Glutamatergic neuron (in vitro differentiated cells): ENCODE measurements at regions not wholly inside any gene's neighbourhood (a gene's known extent, or its start where the extent isn't known, plus 50 kb on each side); places are given as distances from the start of the nearest gene placed in this dataset.

ENCODE experiments used
- DNase-seq: peaks from one replicate; pipeline ENCODE4 v3.0.0; 2022
- H3K27ac Mint-ChIP-seq: one replicate; pipeline ENCODE4 v1.8.0; 2020; ENCODE audit warnings: mild to moderate bottlenecking, mixed read lengths, inconsistent platforms; ENCODE audit not compliant: unreplicated experiment
- H3K27me3 Mint-ChIP-seq: one replicate; pipeline ENCODE4 v1.8.0; 2020; ENCODE audit warnings: mild to moderate bottlenecking, moderate library complexity, mixed read lengths, inconsistent platforms; ENCODE audit not compliant: unreplicated experiment
- H3K36me3 Mint-ChIP-seq: one replicate; pipeline ENCODE4 v1.8.0; 2020; ENCODE audit warnings: mild to moderate bottlenecking, mixed read lengths, inconsistent platforms; ENCODE audit not compliant: unreplicated experiment
- H3K4me1 Mint-ChIP-seq: one replicate; pipeline ENCODE4 v1.8.0; 2020; ENCODE audit warnings: mild to moderate bottlenecking, low read depth, mixed read lengths, inconsistent platforms; ENCODE audit not compliant: unreplicated experiment
- H3K4me3 Mint-ChIP-seq: one replicate; pipeline ENCODE4 v1.8.0; 2020; ENCODE audit warnings: mild to moderate bottlenecking, mixed read lengths, inconsistent platforms; ENCODE audit not compliant: unreplicated experiment
- H3K9me3 Mint-ChIP-seq: one replicate; pipeline ENCODE4 v1.8.0; 2020; ENCODE audit warnings: mild to moderate bottlenecking, moderate library complexity, mixed read lengths, inconsistent platforms; ENCODE audit not compliant: unreplicated experiment
- TF ChIP-seq, protein P1 (sequence below): fragments of 200-600 bp; sonication (generic); IDR thresholded peaks from one replicate; pipeline ENCODE4 v1.5.0; 2021; ENCODE audit not compliant: partially characterized antibody, unreplicated experiment

DNA sequence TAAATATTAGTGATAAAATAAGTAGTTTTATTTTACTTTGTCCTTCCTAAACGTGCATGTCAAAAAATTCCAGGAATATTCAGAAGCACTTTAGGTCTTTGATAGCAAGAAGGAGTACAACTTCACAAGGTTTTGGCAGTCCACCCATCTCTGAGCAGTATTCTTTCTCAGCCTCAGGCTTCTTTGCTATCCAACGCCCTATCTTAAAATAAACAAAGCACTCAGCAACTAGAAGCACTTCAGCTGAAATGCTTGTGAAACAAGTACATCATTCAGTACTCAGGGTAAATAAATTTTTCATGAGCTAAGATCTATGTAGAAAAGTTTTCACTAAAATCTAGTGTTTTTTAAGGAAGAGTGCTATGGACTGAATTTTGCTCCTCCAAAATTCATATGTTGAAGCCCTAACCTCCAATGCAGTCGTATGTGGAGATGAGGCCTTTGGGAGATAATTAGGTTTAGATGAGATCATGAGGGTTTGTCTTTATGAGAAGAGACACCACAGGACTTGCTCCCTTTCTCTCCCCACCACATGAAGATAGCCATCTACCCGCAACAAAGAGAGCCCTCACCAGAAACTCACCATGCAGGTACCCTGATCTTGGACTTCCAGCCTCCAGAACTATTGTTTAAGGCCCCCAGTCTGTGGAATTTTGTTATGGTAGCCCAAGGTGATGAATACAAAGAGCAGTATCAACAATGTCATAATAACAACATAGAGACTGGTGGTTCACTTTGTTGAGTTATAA, 539.1 kb downstream of the TFAP2A start:
- Mint-ChIP-seq H3K36me3 (peaks cover 8% of the 10 kb centered on the region), H3K4me1 (no peaks in the 10 kb centered on the region), H3K27me3 (peaks cover 2% of the 10 kb centered on the region), H3K9me3 (peaks cover 6% of the 10 kb centered on the region), H3K4me3 (no peak overlapping the region), H3K27ac (no peak overlapping the region)
- DNase-seq, result no peak
- TF ChIP-seq, protein P1, sequence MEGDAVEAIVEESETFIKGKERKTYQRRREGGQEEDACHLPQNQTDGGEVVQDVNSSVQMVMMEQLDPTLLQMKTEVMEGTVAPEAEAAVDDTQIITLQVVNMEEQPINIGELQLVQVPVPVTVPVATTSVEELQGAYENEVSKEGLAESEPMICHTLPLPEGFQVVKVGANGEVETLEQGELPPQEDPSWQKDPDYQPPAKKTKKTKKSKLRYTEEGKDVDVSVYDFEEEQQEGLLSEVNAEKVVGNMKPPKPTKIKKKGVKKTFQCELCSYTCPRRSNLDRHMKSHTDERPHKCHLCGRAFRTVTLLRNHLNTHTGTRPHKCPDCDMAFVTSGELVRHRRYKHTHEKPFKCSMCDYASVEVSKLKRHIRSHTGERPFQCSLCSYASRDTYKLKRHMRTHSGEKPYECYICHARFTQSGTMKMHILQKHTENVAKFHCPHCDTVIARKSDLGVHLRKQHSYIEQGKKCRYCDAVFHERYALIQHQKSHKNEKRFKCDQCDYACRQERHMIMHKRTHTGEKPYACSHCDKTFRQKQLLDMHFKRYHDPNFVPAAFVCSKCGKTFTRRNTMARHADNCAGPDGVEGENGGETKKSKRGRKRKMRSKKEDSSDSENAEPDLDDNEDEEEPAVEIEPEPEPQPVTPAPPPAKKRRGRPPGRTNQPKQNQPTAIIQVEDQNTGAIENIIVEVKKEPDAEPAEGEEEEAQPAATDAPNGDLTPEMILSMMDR, result no peak

DNA sequence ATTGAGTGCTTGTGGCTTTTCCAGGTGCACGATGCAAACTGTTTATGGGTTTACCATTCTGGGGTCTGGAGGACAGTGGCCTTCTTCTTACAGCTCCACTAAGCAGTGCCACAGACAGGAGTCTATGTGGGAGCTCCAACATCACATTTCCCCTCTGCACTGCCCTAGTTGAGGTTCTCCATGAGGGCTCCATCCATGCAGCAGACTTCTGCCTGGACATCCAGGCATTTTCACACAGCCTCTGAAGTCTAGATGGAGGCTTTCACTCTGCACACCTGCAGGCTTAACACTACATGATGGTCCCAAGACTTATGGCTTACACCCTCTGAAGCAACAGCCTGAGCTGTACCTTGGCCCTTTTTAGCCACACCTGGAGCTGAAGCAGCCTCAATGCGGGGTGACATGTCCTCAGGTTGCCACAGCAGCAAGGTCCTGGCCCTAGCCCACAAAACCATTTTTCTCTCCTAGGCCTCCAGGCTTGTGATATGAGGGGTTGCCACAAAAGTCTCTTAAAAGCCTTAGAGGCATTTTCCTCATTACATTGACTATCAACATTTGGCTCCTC, 552.2 kb downstream of the TFAP2A start:
- no peak overlapping the region for H3K27ac Mint-ChIP-seq
- H3K4me1 Mint-ChIP-seq, result no peaks in the 10 kb centered on the region
- H3K27me3 Mint-ChIP-seq, result peaks cover 4% of the 10 kb centered on the region
- H3K9me3 Mint-ChIP-seq, result peaks cover 7% of the 10 kb centered on the region
- H3K36me3 Mint-ChIP-seq, result peaks cover 11% of the 10 kb centered on the region
- no peak for DNase-seq
- no peak overlapping the region for H3K4me3 Mint-ChIP-seq
- TF ChIP-seq, protein P1, result no peak

DNA sequence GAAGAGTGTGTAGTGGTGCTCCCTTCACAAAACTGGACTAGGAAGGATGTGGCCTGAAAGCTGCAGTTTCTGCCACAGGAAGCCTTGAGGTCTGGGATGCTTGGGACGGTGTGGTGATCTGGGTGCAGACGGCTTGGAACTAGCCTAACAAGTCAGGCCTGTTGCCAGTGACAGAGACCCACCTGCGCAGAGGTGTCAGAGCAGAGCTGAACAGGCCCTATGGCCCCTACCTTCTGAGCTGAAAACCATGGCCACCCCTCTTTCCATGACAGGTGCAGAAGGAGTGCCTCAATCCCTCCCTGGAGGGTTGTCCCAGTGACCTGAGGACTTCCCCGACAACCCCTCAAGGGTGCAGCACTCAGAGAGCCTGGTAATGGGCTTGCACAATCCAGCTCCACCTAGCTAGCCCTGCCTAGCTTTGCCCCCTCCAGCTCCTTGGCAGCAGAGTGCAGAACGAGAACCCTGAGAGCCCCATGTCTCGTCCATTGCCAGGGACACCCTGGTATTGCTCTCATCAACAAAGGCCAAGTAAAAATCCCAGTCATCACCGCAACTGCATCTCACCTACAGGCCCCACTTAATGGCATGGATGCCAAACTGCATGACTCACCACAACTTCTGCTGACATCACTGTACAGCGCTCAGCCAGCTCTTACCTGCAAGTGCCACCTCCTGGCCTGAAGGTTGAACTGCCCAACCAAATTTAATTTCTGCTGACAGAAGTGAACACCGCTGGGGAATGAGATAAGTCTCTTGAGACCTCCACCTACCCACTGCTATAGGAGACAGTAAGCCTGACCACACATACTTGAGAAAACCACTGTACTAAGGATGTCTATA, 563.1 kb downstream of the TFAP2A start:
- H3K36me3 Mint-ChIP-seq, result peaks cover 14% of the 10 kb centered on the region
- no peak overlapping the region for H3K27ac Mint-ChIP-seq
- DNase-seq, result no peak
- no peak overlapping the region for H3K4me3 Mint-ChIP-seq
- TF ChIP-seq, protein P1, result no peak
- H3K4me1 Mint-ChIP-seq, result no peaks in the 10 kb centered on the region
- peaks cover 3% of the 10 kb centered on the region for H3K9me3 Mint-ChIP-seq
- no peaks in the 10 kb centered on the region for H3K27me3 Mint-ChIP-seq

DNA sequence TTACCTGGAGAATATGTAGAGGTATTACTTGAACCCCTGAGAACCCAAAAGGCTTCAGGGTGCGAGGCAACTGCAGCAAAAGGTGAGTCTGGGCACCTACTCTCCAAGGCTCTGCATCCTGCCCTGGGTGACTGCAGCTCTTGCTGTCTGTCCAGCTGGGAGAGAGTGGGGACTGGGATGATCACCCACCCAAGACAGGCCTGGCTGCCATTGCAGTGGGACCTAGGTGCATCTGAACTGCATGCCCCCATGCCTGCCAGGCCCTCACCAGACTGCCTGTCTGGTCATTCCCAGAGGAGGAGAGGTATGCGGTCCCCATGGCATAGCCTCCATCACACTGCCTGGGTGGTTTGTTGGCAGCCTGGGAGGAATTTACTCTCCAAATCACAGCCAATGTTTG, 563.9 kb downstream of the TFAP2A start:
- H3K9me3 Mint-ChIP-seq, result peaks cover 3% of the 10 kb centered on the region
- H3K27me3 Mint-ChIP-seq, result no peaks in the 10 kb centered on the region
- H3K36me3 Mint-ChIP-seq, result peaks cover 14% of the 10 kb centered on the region

More for the DNA sequence above, 563.9 kb downstream of the TFAP2A start:
- Mint-ChIP-seq H3K27ac (no peak overlapping the region), H3K4me3 (no peak overlapping the region), H3K4me1 (no peaks in the 10 kb centered on the region)
- no peak for DNase-seq
- TF ChIP-seq, protein P1, result no peak
